Right atrium auricular region (tissue), 2 donors: ENCODE measurements at regions not wholly inside any gene's neighbourhood (a gene's known extent, or its start where the extent isn't known, plus 50 kb on each side); places are given as distances from the start of the nearest gene placed in this dataset.

Experiments used
- DNase-seq: peaks from one replicate; pipeline ENCODE4 v3.0.0-alpha.2; 2019; ENCODE audit warnings: low spot score
- H3K27ac ChIP-seq, 2 donors: fragments of 200-600 bp; sonication (generic); 1 replicate in 1 of 2; 2 replicates in 1 of 2; pipeline ENCODE4 v1.5.1; 2016 to 2019
- H3K27me3 ChIP-seq, 2 donors: fragments of 200-600 bp; sonication (generic); one replicate each; pipeline versions ENCODE4 v1.5.1 to v1.6.0; 2017 to 2019
- H3K36me3 ChIP-seq: fragments of 200-600 bp; sonication (generic); one replicate; pipeline ENCODE4 v1.5.1; 2016
- H3K4me1 ChIP-seq, 2 donors: fragments of 200-600 bp; sonication (generic); one replicate each; pipeline versions ENCODE4 v1.5.1 to v1.6.0; 2017 to 2019
- H3K4me3 ChIP-seq, 2 donors: fragments of 200-600 bp; sonication (generic); 1 replicate in 1 of 2; 2 replicates in 1 of 2; pipeline ENCODE4 v1.5.1; 2017 to 2019; ENCODE audit warnings: mild to moderate bottlenecking in 1 of 2, moderate library complexity in 1 of 2
- H3K9me3 ChIP-seq, 2 donors: fragments of 200-600 bp; sonication (generic); one replicate each; pipeline ENCODE4 v1.5.1; 2019
- TF ChIP-seq, protein P1 (sequence below), 2 donors: fragments of 200-600 bp; sonication (generic); IDR thresholded peaks; one replicate each; pipeline ENCODE4 v1.5.1; 2019; ENCODE audit warnings: antibody characterized with exemption in 2 of 2

DNA sequence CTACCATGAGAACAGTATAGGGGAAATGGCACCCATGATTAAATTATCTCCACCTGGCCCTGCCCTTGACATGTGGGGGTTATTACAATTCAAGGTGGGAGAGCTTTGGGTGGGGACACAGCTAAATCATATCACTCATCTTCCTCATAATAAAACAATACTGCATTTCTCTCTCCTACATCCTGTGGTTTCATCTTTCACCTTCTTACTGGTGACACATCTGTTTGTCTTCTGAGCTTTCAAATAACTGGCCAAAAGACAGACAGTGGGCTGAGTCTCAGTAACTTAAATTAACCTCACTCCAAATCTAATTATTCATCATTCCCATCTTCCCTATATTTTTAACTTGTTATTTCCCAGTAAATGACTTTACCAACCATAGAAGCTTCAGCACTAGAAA is 729.7 kb upstream of the USP15 start:
- no peak for DNase-seq
- H3K4me3 ChIP-seq: no peak overlapping the region
- no peak overlapping the region for H3K27ac ChIP-seq
- H3K27me3 ChIP-seq: no peaks in the 10 kb centered on the region
- no peaks in the 10 kb centered on the region for H3K4me1 ChIP-seq
- H3K36me3 ChIP-seq: no peaks in the 10 kb centered on the region
- H3K9me3 ChIP-seq: no peaks in the 10 kb centered on the region
- TF ChIP-seq, protein P1, sequence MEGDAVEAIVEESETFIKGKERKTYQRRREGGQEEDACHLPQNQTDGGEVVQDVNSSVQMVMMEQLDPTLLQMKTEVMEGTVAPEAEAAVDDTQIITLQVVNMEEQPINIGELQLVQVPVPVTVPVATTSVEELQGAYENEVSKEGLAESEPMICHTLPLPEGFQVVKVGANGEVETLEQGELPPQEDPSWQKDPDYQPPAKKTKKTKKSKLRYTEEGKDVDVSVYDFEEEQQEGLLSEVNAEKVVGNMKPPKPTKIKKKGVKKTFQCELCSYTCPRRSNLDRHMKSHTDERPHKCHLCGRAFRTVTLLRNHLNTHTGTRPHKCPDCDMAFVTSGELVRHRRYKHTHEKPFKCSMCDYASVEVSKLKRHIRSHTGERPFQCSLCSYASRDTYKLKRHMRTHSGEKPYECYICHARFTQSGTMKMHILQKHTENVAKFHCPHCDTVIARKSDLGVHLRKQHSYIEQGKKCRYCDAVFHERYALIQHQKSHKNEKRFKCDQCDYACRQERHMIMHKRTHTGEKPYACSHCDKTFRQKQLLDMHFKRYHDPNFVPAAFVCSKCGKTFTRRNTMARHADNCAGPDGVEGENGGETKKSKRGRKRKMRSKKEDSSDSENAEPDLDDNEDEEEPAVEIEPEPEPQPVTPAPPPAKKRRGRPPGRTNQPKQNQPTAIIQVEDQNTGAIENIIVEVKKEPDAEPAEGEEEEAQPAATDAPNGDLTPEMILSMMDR (IDR thresholded peaks at IDR 0.05): no peak

DNA sequence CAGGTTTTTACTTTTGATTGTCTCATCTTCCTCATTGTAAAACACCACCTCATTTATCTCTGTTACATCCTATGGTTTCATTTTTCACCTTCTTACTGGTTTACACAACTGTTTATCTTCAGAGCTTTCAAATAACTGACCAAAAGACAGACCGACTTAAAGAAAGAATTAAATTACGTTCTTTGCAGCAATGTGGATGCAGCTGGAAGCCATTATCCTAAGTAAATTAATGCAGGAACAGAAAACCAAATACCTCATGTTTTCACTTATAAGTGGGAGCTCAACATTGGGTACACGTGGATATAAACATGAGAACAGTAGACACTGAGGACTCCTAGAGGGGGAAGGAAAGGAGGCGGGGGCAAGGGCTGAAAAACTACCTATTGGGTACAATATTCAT is 729.0 kb upstream of the USP15 start:
- TF ChIP-seq, protein P1 (IDR thresholded peaks at IDR 0.05): no peak
- Histone ChIP-seq H3K27me3 (no peaks in the 10 kb centered on the region), H3K4me3 (no peak overlapping the region), H3K27ac (no peak overlapping the region), H3K9me3 (no peaks in the 10 kb centered on the region), H3K4me1 (no peaks in the 10 kb centered on the region), H3K36me3 (no peaks in the 10 kb centered on the region)
- DNase-seq: no peak

DNA sequence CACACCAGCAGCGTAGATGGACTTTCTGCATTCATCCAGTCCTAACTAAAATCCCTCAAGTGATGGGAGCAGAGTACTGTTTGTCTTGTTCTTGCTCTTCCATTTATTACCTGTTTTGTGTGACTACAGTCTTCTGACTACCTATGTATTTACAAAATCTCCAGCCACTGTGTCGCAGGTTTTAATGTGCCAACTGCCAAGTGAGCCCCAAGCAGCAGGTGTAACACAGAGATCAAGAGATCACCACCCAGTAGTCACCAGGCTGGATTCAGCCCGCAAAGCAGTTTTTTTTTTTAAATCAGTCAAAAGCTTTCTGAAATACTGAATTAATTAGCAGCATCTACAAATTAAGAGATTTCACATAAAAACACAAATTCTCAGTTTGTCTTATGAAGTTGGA is 724.1 kb upstream of the USP15 start:
- H3K27me3 ChIP-seq: no peaks in the 10 kb centered on the region
- no peak overlapping the region for H3K27ac ChIP-seq
- no peak for DNase-seq
- TF ChIP-seq, protein P1 (IDR thresholded peaks at IDR 0.05): no peak
- H3K4me3 ChIP-seq: no peak overlapping the region
- no peaks in the 10 kb centered on the region for H3K4me1 ChIP-seq
- no peaks in the 10 kb centered on the region for H3K9me3 ChIP-seq
- H3K36me3 ChIP-seq: no peaks in the 10 kb centered on the region

DNA sequence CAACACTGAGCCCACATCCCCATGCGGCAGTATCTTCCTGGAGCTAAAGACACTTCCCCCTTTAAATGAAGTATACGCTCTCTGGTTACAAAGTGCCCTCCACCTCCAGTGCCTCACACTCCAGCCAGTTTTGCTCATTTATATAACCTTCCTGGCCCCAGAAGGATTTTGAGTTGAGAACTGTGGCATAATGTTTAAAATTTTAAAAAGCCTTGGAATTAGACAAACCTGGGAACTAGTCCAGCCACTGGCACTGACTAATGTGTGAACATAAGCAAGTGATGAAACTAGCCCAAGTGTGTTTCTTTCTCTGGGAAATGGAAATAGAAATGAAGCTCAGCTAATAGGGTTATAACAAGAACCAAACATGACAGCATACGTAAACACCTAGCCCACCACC is 723.7 kb upstream of the USP15 start:
- Histone ChIP-seq H3K4me1 (no peaks in the 10 kb centered on the region), H3K27ac (no peak overlapping the region), H3K9me3 (no peaks in the 10 kb centered on the region), H3K36me3 (no peaks in the 10 kb centered on the region), H3K27me3 (no peaks in the 10 kb centered on the region), H3K4me3 (no peak overlapping the region)
- TF ChIP-seq, protein P1 (IDR thresholded peaks at IDR 0.05): no peak
- no peak for DNase-seq

DNA sequence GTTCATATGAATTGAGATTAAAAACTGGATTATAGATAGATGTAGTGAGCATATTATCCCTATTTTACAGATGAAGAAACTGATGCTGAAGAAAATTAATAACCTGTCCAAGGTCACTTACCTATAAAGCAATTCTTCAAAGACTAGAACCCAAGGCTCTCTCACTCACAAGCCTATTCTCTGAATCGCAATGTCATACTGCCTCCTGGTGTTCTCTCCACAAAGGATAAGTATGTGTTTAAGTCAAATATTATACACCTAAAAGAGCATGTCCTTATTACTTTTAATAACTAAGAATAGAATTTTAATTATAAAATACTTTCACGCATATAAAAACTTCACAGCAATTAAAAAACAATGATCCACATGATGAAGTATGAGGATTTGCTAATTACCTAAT is 721.3 kb upstream of the USP15 start:
- Histone ChIP-seq H3K27ac (no peak overlapping the region), H3K4me3 (no peak overlapping the region), H3K4me1 (no peaks in the 10 kb centered on the region), H3K9me3 (no peaks in the 10 kb centered on the region), H3K27me3 (no peaks in the 10 kb centered on the region), H3K36me3 (no peaks in the 10 kb centered on the region)
- TF ChIP-seq, protein P1 (IDR thresholded peaks at IDR 0.05): no peak
- no peak for DNase-seq

DNA sequence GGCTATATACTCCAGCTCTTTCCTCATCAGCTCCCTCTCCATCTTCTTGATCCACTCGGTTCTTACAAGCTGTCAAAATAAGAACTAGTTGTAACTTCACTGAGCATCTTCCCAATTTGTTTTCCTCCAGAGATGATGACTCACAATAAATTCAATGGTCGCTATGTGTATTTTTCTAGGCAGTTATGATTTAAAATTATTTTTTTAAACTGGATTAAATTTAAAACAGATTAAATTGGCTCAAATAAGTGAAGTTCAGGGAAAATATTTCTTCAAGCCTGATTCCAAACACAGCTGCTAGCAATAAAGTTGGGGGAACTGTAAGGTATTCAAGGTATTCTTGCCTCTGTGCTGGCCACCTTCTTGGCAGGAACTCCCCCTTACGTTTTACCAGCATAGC is 717.7 kb upstream of the USP15 start:
- no peak overlapping the region for H3K27ac ChIP-seq
- H3K9me3 ChIP-seq: no peaks in the 10 kb centered on the region
- TF ChIP-seq, protein P1 (IDR thresholded peaks at IDR 0.05): no peak
- no peak for DNase-seq
- no peaks in the 10 kb centered on the region for H3K4me1 ChIP-seq
- H3K36me3 ChIP-seq: no peaks in the 10 kb centered on the region
- H3K27me3 ChIP-seq: no peaks in the 10 kb centered on the region
- no peak overlapping the region for H3K4me3 ChIP-seq
